Kasumi-1 (cell line): ENCODE measurements at regions not wholly inside any gene's neighbourhood (a gene's known extent, or its start where the extent isn't known, plus 50 kb on each side); places are given as distances from the start of the nearest gene placed in this dataset.
A peak's percentile ranks its signal among the peaks of the same experiment; 100 is the strongest.
"Not testable (repeated sequence)": the region's sequence is repeated elsewhere in the genome, so short reads cannot be mapped to it uniquely, and the experiment has no call there.

Source experiments
- DNase-seq, 2 experiments: peaks; one replicate each; lab custom pipeline; 2025; lab: John Stamatoyannopoulos, UW

GRCh38 chr13:30816736-30817135 lies 81.4 kb downstream of the ALOX5AP start:
- DNase-seq, result peak; percentile 33 to 57

GRCh38 chr13:30818323-30818960 lies 83.1 kb downstream of the ALOX5AP start:
- DNase-seq, result no peak

GRCh38 chr13:30819136-30819888 lies 84.0 kb downstream of the ALOX5AP start:
- DNase-seq, result no peak

GRCh38 chr13:30821421-30821820 lies 84.7 kb upstream of the MEDAG start:
- DNase-seq, result no peak

- DNase-seq, result no peak
Observed at GRCh38 chr13:30824651-30825050, 81.4 kb upstream of the MEDAG start.

- DNase-seq, result no peak
Observed at GRCh38 chr13:30826911-30827577, 79.0 kb upstream of the MEDAG start.

GRCh38 chr13:30827578-30827925 lies 78.5 kb upstream of the MEDAG start:
- DNase-seq, result no peak

- DNase-seq, result peak; percentile 13 to 32
Observed at GRCh38 chr13:30829145-30829832, 76.8 kb upstream of the MEDAG start.

GRCh38 chr13:30829833-30830637 lies 76.0 kb upstream of the MEDAG start:
- no peak for DNase-seq

- no peak for DNase-seq
Observed at GRCh38 chr13:30830638-30830965, 75.5 kb upstream of the MEDAG start.

GRCh38 chr13:30831515-30831914 lies 74.6 kb upstream of the MEDAG start:
- DNase-seq, result no peak

GRCh38 chr13:30832377-30832776 lies 73.7 kb upstream of the MEDAG start:
- DNase-seq, result no peak

GRCh38 chr13:30832845-30833332 lies 73.2 kb upstream of the MEDAG start:
- no peak for DNase-seq

- DNase-seq, result no peak
Observed at GRCh38 chr13:30835442-30835841, 70.6 kb upstream of the MEDAG start.

GRCh38 chr13:30837227-30838159 lies 68.6 kb upstream of the MEDAG start:
- no peak for DNase-seq

GRCh38 chr13:30839636-30840035 lies 66.4 kb upstream of the MEDAG start:
- not testable (repeated sequence) for DNase-seq

GRCh38 chr13:30840515-30840914 lies 65.6 kb upstream of the MEDAG start:
- no peak for DNase-seq

- no peak for DNase-seq
Observed at GRCh38 chr13:30841154-30841553, 64.9 kb upstream of the MEDAG start.

GRCh38 chr13:30843548-30843947 lies 62.5 kb upstream of the MEDAG start:
- DNase-seq, result no peak

GRCh38 chr13:30844548-30845296 lies 61.3 kb upstream of the MEDAG start:
- DNase-seq, result no peak
